K562 (cell line): ENCODE measurements at regions not wholly inside any gene's neighbourhood (a gene's known extent, or its start where the extent isn't known, plus 50 kb on each side); places are given as distances from the start of the nearest gene placed in this dataset.

Source experiments
- C11orf30 ChIP-seq: fragments of 450-650 bp; IDR thresholded peaks from 2 replicates; pipeline ENCODE4 v1.6.1; 2016; ENCODE audit warnings: low read depth, mild to moderate bottlenecking
- FUS ChIP-seq: fragments of 200-400 bp; formaldehyde crosslinking; optimal IDR thresholded peaks from 2 replicates; pipeline ENCODE3; 2017; ENCODE audit warnings: low read depth, low read length
- HDAC6 ChIP-seq: IDR thresholded peaks from 2 replicates; pipeline ENCODE4 v1.6.1; 2012; ENCODE audit warnings: low read depth, mild to moderate bottlenecking, control low read depth, inconsistent platforms, low read length, moderate library complexity
- ILK ChIP-seq: fragments of 450-650 bp; IDR thresholded peaks from 2 replicates; pipeline ENCODE4 v1.6.1; 2016; ENCODE audit warnings: missing genetic modification characterization, low read depth, mild to moderate bottlenecking, missing compliant biosample characterization, moderate library complexity, borderline replicate concordance
- NEUROD1 ChIP-seq: fragments of 150-350 bp; IDR thresholded peaks from 2 replicates; pipeline ENCODE4 v1.6.1; 2014; ENCODE audit warnings: borderline replicate concordance, low read length, low read depth; ENCODE audit not compliant: partially characterized antibody
- POLR2G ChIP-seq: fragments of 200-400 bp; formaldehyde crosslinking; IDR thresholded peaks from 2 replicates; pipeline ENCODE4 v1.6.1; 2017; ENCODE audit warnings: low read depth, mild to moderate bottlenecking, antibody characterized with exemption, low read length, moderate library complexity
- REST ChIP-seq, 2 experiments: fragments of 450-650 bp; formaldehyde crosslinking in 1 of 2; IDR thresholded peaks; 2 replicates each; pipeline versions ENCODE4 v1.4.0 to v1.6.1; 2014 to 2020; ENCODE audit warnings: mild to moderate bottlenecking in 2 of 2, borderline replicate concordance in 1 of 2, low read depth in 1 of 2
- RUNX1 ChIP-seq: sonication (generic); IDR thresholded peaks from 2 replicates; pipeline ENCODE4 v1.6.1; 2016; ENCODE audit warnings: antibody characterized with exemption, low read depth
- TARDBP ChIP-seq: fragments of 450-650 bp; IDR thresholded peaks from 2 replicates; pipeline ENCODE4 v1.6.1; 2016
- TGIF2 ChIP-seq: sonication (generic); formaldehyde crosslinking; IDR thresholded peaks from 2 replicates; pipeline ENCODE4 v1.8.1; 2022; ENCODE audit warnings: mild to moderate bottlenecking, missing genetic modification reagents, moderate library complexity
- ZNF655 ChIP-seq: fragments of 250-450 bp; sonication (Bioruptor Pico); IDR thresholded peaks from 2 replicates; pipeline ENCODE4 v1.5.0; 2021
- ZNF717 ChIP-seq: fragments of 250-450 bp; sonication (Bioruptor Pico); IDR thresholded peaks from 2 replicates; pipeline ENCODE4 v1.5.0; 2021
- TF ChIP-seq, protein P1 (sequence below): fragments of 450-650 bp; formaldehyde crosslinking; IDR thresholded peaks from 2 replicates; pipeline ENCODE4 v1.4.0; 2020; ENCODE audit warnings: mild to moderate bottlenecking, mixed read lengths

- TF ChIP-seq REST (IDR thresholded peaks at IDR 0.05; ENCODE audit: borderline replicate concordance) (peak; percentile 69), REST (CRISPR knock-in tag; IDR thresholded peaks at IDR 0.05; ENCODE audit: low read depth) (no peak), TARDBP (no peak), RUNX1 (no peak), TGIF2 (CRISPR knock-in tag) (no peak), ZNF717 (CRISPR knock-in tag) (no peak), FUS (no peak), POLR2G (no peak), ILK (tag) (no peak), ZNF655 (CRISPR knock-in tag) (no peak), C11orf30 (no peak), NEUROD1 (no peak), HDAC6 (no peak)
- TF ChIP-seq, protein P1, sequence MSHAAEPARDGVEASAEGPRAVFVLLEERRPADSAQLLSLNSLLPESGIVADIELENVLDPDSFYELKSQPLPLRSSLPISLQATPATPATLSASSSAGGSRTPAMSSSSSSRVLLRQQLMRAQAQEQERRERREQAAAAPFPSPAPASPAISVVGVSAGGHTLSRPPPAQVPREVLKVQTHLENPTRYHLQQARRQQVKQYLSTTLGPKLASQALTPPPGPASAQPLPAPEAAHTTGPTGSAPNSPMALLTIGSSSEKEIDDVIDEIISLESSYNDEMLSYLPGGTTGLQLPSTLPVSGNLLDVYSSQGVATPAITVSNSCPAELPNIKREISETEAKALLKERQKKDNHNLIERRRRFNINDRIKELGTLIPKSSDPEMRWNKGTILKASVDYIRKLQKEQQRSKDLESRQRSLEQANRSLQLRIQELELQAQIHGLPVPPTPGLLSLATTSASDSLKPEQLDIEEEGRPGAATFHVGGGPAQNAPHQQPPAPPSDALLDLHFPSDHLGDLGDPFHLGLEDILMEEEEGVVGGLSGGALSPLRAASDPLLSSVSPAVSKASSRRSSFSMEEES (CRISPR knock-in tag) = no peak
Observed at GRCh38 chr5:71782771-71783770, 64.0 kb downstream of the CARTPT start (continued).
